Stimulated activated naive CD8-positive, alpha-beta T cell treated with anti-CD3 and anti-CD28 coated beads, Interleukin-15, Interleukin-2, amounts not matched to agents 100 U/mL and 50 U/mL, for 24 hours (primary cell): ENCODE measurements at regions not wholly inside any gene's neighbourhood (a gene's known extent, or its start where the extent isn't known, plus 50 kb on each side); places are given as distances from the start of the nearest gene placed in this dataset.

Experiments
- ATAC-seq: fragments of 150-1000 bp; cut with Tn5 transposase; one replicate; pipeline ENCODE4 v1.10.0; 2021
- DNase-seq: peaks from one replicate; pipeline ENCODE4 v3.0.0; 2021

GRCh38 chr11:82373781-82374542 is 359.7 kb downstream of the FAM181B start:
- DNase-seq = no peak

GRCh38 chr11:82365351-82365750 is 368.3 kb downstream of the FAM181B start:
- ATAC-seq (no peak), DNase-seq (no peak)

More at GRCh38 chr11:82373781-82374542, 359.7 kb downstream of the FAM181B start:
- no peak for ATAC-seq

GRCh38 chr11:82356316-82356715 is 377.3 kb downstream of the FAM181B start:
- ATAC-seq (no peak), DNase-seq (no peak)

GRCh38 chr11:82355313-82355823 is 378.3 kb downstream of the FAM181B start:
- ATAC-seq = no peak
- DNase-seq = no peak

GRCh38 chr11:82326853-82327252 is 406.8 kb downstream of the FAM181B start:
- DNase-seq = no peak
- ATAC-seq = no peak

GRCh38 chr11:82321206-82321605 is 412.5 kb downstream of the FAM181B start:
- no peak for ATAC-seq
- no peak for DNase-seq

- ATAC-seq (no peak), DNase-seq (peak; percentile 4)
These were observed 418.6 kb downstream of the FAM181B start for GRCh38 chr11:82315093-82315492.

GRCh38 chr11:82308979-82309378 is 424.7 kb downstream of the FAM181B start:
- DNase-seq (no peak), ATAC-seq (no peak)

- ATAC-seq (no peak), DNase-seq (no peak)
These were observed 428.5 kb downstream of the FAM181B start for GRCh38 chr11:82305123-82305522.

GRCh38 chr11:82303671-82304070 is 430.0 kb downstream of the FAM181B start:
- ATAC-seq (no peak), DNase-seq (no peak)

GRCh38 chr11:82288471-82288870 is 445.2 kb downstream of the FAM181B start:
- ATAC-seq = no peak
- no peak for DNase-seq

- DNase-seq = no peak
- no peak for ATAC-seq
These were observed 462.8 kb downstream of the FAM181B start for GRCh38 chr11:82270870-82271269.

- DNase-seq (no peak), ATAC-seq (no peak)
These were observed 465.0 kb downstream of the FAM181B start for GRCh38 chr11:82268627-82269026.

- DNase-seq (no peak), ATAC-seq (no peak)
These were observed 466.5 kb downstream of the FAM181B start for GRCh38 chr11:82267186-82267585.

- no peak for ATAC-seq
- DNase-seq = no peak
These were observed 472.3 kb downstream of the FAM181B start for GRCh38 chr11:82261367-82261766.

GRCh38 chr11:82250047-82250446 is 483.6 kb downstream of the FAM181B start:
- DNase-seq = no peak
- ATAC-seq = no peak

GRCh38 chr11:82246926-82247325 is 486.7 kb downstream of the FAM181B start:
- DNase-seq (no peak), ATAC-seq (no peak)

GRCh38 chr11:82239498-82239897 is 494.2 kb downstream of the FAM181B start:
- ATAC-seq (no peak), DNase-seq (no peak)

GRCh38 chr11:82234256-82234655 is 499.4 kb downstream of the FAM181B start:
- no peak for DNase-seq
- no peak for ATAC-seq

- no peak for ATAC-seq
- no peak for DNase-seq
These were observed 500.5 kb downstream of the FAM181B start for GRCh38 chr11:82233201-82233600.

GRCh38 chr11:82229341-82229740 is 504.3 kb downstream of the FAM181B start:
- peak; percentile 36 for ATAC-seq
- DNase-seq = no peak

- ATAC-seq (no peak), DNase-seq (no peak)
These were observed 507.7 kb downstream of the FAM181B start for GRCh38 chr11:82225930-82226329.

GRCh38 chr11:82225502-82225901 is 508.2 kb downstream of the FAM181B start:
- DNase-seq (no peak), ATAC-seq (no peak)

- no peak for DNase-seq
- no peak for ATAC-seq
These were observed 516.6 kb downstream of the FAM181B start for GRCh38 chr11:82216927-82217570.
